ENCODE measurements at regions not wholly inside any gene's neighbourhood (a gene's known extent, or its start where the extent isn't known, plus 50 kb on each side); places are given as distances from the start of the nearest gene placed in this dataset.

GRCh38 chr2:238644095-238645081, 203.5 kb upstream of the TWIST2 start:
- intact Hi-C loops (cut with micrococcal nuclease), result no loop called here
- H3K4me3 Mint-ChIP-seq, result no peak overlapping the region
- H3K27ac Mint-ChIP-seq, result peak overlapping the region; percentile 66
- H3K4me1 Mint-ChIP-seq, result peaks cover 13% of the 10 kb centered on the region
- no peaks in the 10 kb centered on the region for H3K27me3 Mint-ChIP-seq
- no peak for DNase-seq
- no peaks in the 10 kb centered on the region for H3K9me3 Mint-ChIP-seq
- no peaks in the 10 kb centered on the region for H3K36me3 Mint-ChIP-seq (ENCODE audit: low read depth)

GRCh38 chr2:238645095-238645494, 202.8 kb upstream of the TWIST2 start:
- H3K4me1 Mint-ChIP-seq, result peaks cover 13% of the 10 kb centered on the region
- intact Hi-C loops (cut with micrococcal nuclease), result no loop called here
- no peak for DNase-seq
- no peaks in the 10 kb centered on the region for H3K9me3 Mint-ChIP-seq
- H3K27ac Mint-ChIP-seq, result peak overlapping the region; percentile 66
- no peaks in the 10 kb centered on the region for H3K36me3 Mint-ChIP-seq (ENCODE audit: low read depth)
- no peak overlapping the region for H3K4me3 Mint-ChIP-seq
- no peaks in the 10 kb centered on the region for H3K27me3 Mint-ChIP-seq

GRCh38 chr2:238645716-238646115, 202.2 kb upstream of the TWIST2 start:
- no peaks in the 10 kb centered on the region for H3K36me3 Mint-ChIP-seq (ENCODE audit: low read depth)
- no peak overlapping the region for H3K27ac Mint-ChIP-seq
- no peaks in the 10 kb centered on the region for H3K9me3 Mint-ChIP-seq
- intact Hi-C loops (cut with micrococcal nuclease), result no loop called here
- H3K4me1 Mint-ChIP-seq, result peaks cover 13% of the 10 kb centered on the region
- DNase-seq, result no peak
- no peaks in the 10 kb centered on the region for H3K27me3 Mint-ChIP-seq
- no peak overlapping the region for H3K4me3 Mint-ChIP-seq

- DNase-seq, result no peak
- peaks cover 13% of the 10 kb centered on the region for H3K4me1 Mint-ChIP-seq
- no peaks in the 10 kb centered on the region for H3K36me3 Mint-ChIP-seq (ENCODE audit: low read depth)
- H3K9me3 Mint-ChIP-seq, result no peaks in the 10 kb centered on the region
- H3K27ac Mint-ChIP-seq, result no peak overlapping the region
- no peaks in the 10 kb centered on the region for H3K27me3 Mint-ChIP-seq
- H3K4me3 Mint-ChIP-seq, result no peak overlapping the region
- intact Hi-C loops (cut with micrococcal nuclease), result no loop called here
Measured at GRCh38 chr2:238646281-238646680, 201.6 kb upstream of the TWIST2 start.

- no peaks in the 10 kb centered on the region for H3K36me3 Mint-ChIP-seq (ENCODE audit: low read depth)
- peaks cover 13% of the 10 kb centered on the region for H3K4me1 Mint-ChIP-seq
- intact Hi-C loops (cut with micrococcal nuclease), result no loop called here
- no peak for DNase-seq
- H3K4me3 Mint-ChIP-seq, result no peak overlapping the region
- no peaks in the 10 kb centered on the region for H3K9me3 Mint-ChIP-seq
- no peaks in the 10 kb centered on the region for H3K27me3 Mint-ChIP-seq
- no peak overlapping the region for H3K27ac Mint-ChIP-seq
Measured at GRCh38 chr2:238646803-238647202, 201.1 kb upstream of the TWIST2 start.

- Mint-ChIP-seq H3K27me3 (no peaks in the 10 kb centered on the region), H3K36me3 (ENCODE audit: low read depth) (no peaks in the 10 kb centered on the region), H3K4me3 (no peak overlapping the region), H3K4me1 (peaks cover 5% of the 10 kb centered on the region), H3K9me3 (no peaks in the 10 kb centered on the region), H3K27ac (no peak overlapping the region)
- intact Hi-C loops (cut with micrococcal nuclease), result no loop called here
- no peak for DNase-seq
Measured at GRCh38 chr2:238649123-238649522, 198.8 kb upstream of the TWIST2 start.

- Mint-ChIP-seq H3K27me3 (no peaks in the 10 kb centered on the region), H3K4me3 (no peak overlapping the region), H3K4me1 (no peaks in the 10 kb centered on the region), H3K9me3 (no peaks in the 10 kb centered on the region), H3K27ac (no peak overlapping the region), H3K36me3 (ENCODE audit: low read depth) (no peaks in the 10 kb centered on the region)
- intact Hi-C loops (cut with micrococcal nuclease), result no loop called here
- DNase-seq, result no peak
Measured at GRCh38 chr2:238649936-238650518, 197.9 kb upstream of the TWIST2 start.

GRCh38 chr2:238650536-238650935, 197.3 kb upstream of the TWIST2 start:
- intact Hi-C loops (cut with micrococcal nuclease), result no loop called here
- no peak for DNase-seq
- H3K4me1 Mint-ChIP-seq, result no peaks in the 10 kb centered on the region
- no peak overlapping the region for H3K4me3 Mint-ChIP-seq
- no peaks in the 10 kb centered on the region for H3K9me3 Mint-ChIP-seq
- H3K27me3 Mint-ChIP-seq, result no peaks in the 10 kb centered on the region
- no peak overlapping the region for H3K27ac Mint-ChIP-seq
- no peaks in the 10 kb centered on the region for H3K36me3 Mint-ChIP-seq (ENCODE audit: low read depth)

GRCh38 chr2:238651306-238652052, 196.4 kb upstream of the TWIST2 start:
- H3K27ac Mint-ChIP-seq, result no peak overlapping the region
- H3K4me3 Mint-ChIP-seq, result no peak overlapping the region
- no peak for DNase-seq
- H3K36me3 Mint-ChIP-seq (ENCODE audit: low read depth), result no peaks in the 10 kb centered on the region
- no peaks in the 10 kb centered on the region for H3K9me3 Mint-ChIP-seq
- intact Hi-C loops (cut with micrococcal nuclease), result no loop called here
- H3K27me3 Mint-ChIP-seq, result peaks cover 3% of the 10 kb centered on the region
- H3K4me1 Mint-ChIP-seq, result no peaks in the 10 kb centered on the region

- Mint-ChIP-seq H3K4me1 (no peaks in the 10 kb centered on the region), H3K27ac (no peak overlapping the region), H3K36me3 (ENCODE audit: low read depth) (no peaks in the 10 kb centered on the region), H3K27me3 (peaks cover 3% of the 10 kb centered on the region), H3K9me3 (no peaks in the 10 kb centered on the region), H3K4me3 (no peak overlapping the region)
- DNase-seq, result no peak
- intact Hi-C loops (cut with micrococcal nuclease), result no loop called here
Measured at GRCh38 chr2:238652053-238652770, 195.7 kb upstream of the TWIST2 start.

- Mint-ChIP-seq H3K27ac (no peak overlapping the region), H3K27me3 (peaks cover 3% of the 10 kb centered on the region), H3K4me1 (no peaks in the 10 kb centered on the region), H3K36me3 (ENCODE audit: low read depth) (no peaks in the 10 kb centered on the region), H3K9me3 (no peaks in the 10 kb centered on the region), H3K4me3 (no peak overlapping the region)
- intact Hi-C loops (cut with micrococcal nuclease), result no loop called here
- no peak for DNase-seq
Measured at GRCh38 chr2:238652771-238653157, 195.1 kb upstream of the TWIST2 start.

GRCh38 chr2:238653431-238654109, 194.3 kb upstream of the TWIST2 start:
- intact Hi-C loops (cut with micrococcal nuclease), result no loop called here
- DNase-seq, result no peak
- H3K27me3 Mint-ChIP-seq, result peaks cover 3% of the 10 kb centered on the region
- H3K9me3 Mint-ChIP-seq, result no peaks in the 10 kb centered on the region
- H3K36me3 Mint-ChIP-seq (ENCODE audit: low read depth), result no peaks in the 10 kb centered on the region
- H3K4me1 Mint-ChIP-seq, result no peaks in the 10 kb centered on the region
- H3K27ac Mint-ChIP-seq, result no peak overlapping the region
- H3K4me3 Mint-ChIP-seq, result no peak overlapping the region

- peak; percentile 47 for DNase-seq
- no peaks in the 10 kb centered on the region for H3K4me1 Mint-ChIP-seq
- no peaks in the 10 kb centered on the region for H3K36me3 Mint-ChIP-seq (ENCODE audit: low read depth)
- H3K27me3 Mint-ChIP-seq, result peaks cover 3% of the 10 kb centered on the region
- H3K27ac Mint-ChIP-seq, result no peak overlapping the region
- no peak overlapping the region for H3K4me3 Mint-ChIP-seq
- H3K9me3 Mint-ChIP-seq, result no peaks in the 10 kb centered on the region
- intact Hi-C loops (cut with micrococcal nuclease), result no loop called here
Measured at GRCh38 chr2:238654479-238655197, 193.2 kb upstream of the TWIST2 start.
